ENCODE measurements at regions not wholly inside any gene's neighbourhood (a gene's known extent, or its start where the extent isn't known, plus 50 kb on each side); places are given as distances from the start of the nearest gene placed in this dataset.
A peak's percentile ranks its signal among the peaks of the same experiment; 100 is the strongest.

GRCh38 chr3:84825817-84826216, 133.0 kb upstream of the CADM2 start:
- no peaks in the 10 kb centered on the region for H3K27me3 ChIP-seq
- no peaks in the 10 kb centered on the region for H3K36me3 ChIP-seq
- H3K4me3 ChIP-seq (ENCODE audit: low read depth, low read length): no peak overlapping the region
- no peaks in the 10 kb centered on the region for H3K9me3 ChIP-seq
- DNase-seq: no peak
- TF ChIP-seq CTCF (IDR thresholded peaks at IDR 0.05; ENCODE audit: low read depth, low read length): peak; percentile 35; the same call in 1 of the 2 replicates
- no peaks in the 10 kb centered on the region for H3K4me1 ChIP-seq

- H3K36me3 ChIP-seq: no peaks in the 10 kb centered on the region
- no peak for TF ChIP-seq CTCF (IDR thresholded peaks at IDR 0.05; ENCODE audit: low read depth, low read length)
- no peak overlapping the region for H3K4me3 ChIP-seq (ENCODE audit: low read depth, low read length)
- H3K4me1 ChIP-seq: no peaks in the 10 kb centered on the region
- no peaks in the 10 kb centered on the region for H3K27me3 ChIP-seq
- H3K9me3 ChIP-seq: no peaks in the 10 kb centered on the region
- DNase-seq: no peak
Measured at GRCh38 chr3:84830476-84830875, 128.3 kb upstream of the CADM2 start.

- H3K36me3 ChIP-seq: no peaks in the 10 kb centered on the region
- no peaks in the 10 kb centered on the region for H3K4me1 ChIP-seq
- TF ChIP-seq CTCF (IDR thresholded peaks at IDR 0.05; ENCODE audit: low read depth, low read length): no peak
- H3K9me3 ChIP-seq: no peaks in the 10 kb centered on the region
- no peaks in the 10 kb centered on the region for H3K27me3 ChIP-seq
- no peak for DNase-seq
- no peak overlapping the region for H3K4me3 ChIP-seq (ENCODE audit: low read depth, low read length)
Measured at GRCh38 chr3:84835366-84835765, 123.4 kb upstream of the CADM2 start.

GRCh38 chr3:84836961-84837360, 121.8 kb upstream of the CADM2 start:
- no peaks in the 10 kb centered on the region for H3K27me3 ChIP-seq
- H3K9me3 ChIP-seq: no peaks in the 10 kb centered on the region
- H3K4me3 ChIP-seq (ENCODE audit: low read depth, low read length): no peak overlapping the region
- H3K4me1 ChIP-seq: no peaks in the 10 kb centered on the region
- no peak for TF ChIP-seq CTCF (IDR thresholded peaks at IDR 0.05; ENCODE audit: low read depth, low read length)
- DNase-seq: peak; percentile 69
- H3K36me3 ChIP-seq: no peaks in the 10 kb centered on the region

- Histone ChIP-seq H3K4me1 (no peaks in the 10 kb centered on the region), H3K9me3 (no peaks in the 10 kb centered on the region), H3K4me3 (ENCODE audit: low read depth, low read length) (no peak overlapping the region), H3K36me3 (no peaks in the 10 kb centered on the region), H3K27me3 (no peaks in the 10 kb centered on the region)
- DNase-seq: no peak
- TF ChIP-seq CTCF (IDR thresholded peaks at IDR 0.05; ENCODE audit: low read depth, low read length): no peak
Measured at GRCh38 chr3:84877092-84877491, 81.7 kb upstream of the CADM2 start.

- H3K36me3 ChIP-seq: no peaks in the 10 kb centered on the region
- no peak for DNase-seq
- no peaks in the 10 kb centered on the region for H3K27me3 ChIP-seq
- no peaks in the 10 kb centered on the region for H3K9me3 ChIP-seq
- no peak overlapping the region for H3K4me3 ChIP-seq (ENCODE audit: low read depth, low read length)
- no peaks in the 10 kb centered on the region for H3K4me1 ChIP-seq
- no peak for TF ChIP-seq CTCF (IDR thresholded peaks at IDR 0.05; ENCODE audit: low read depth, low read length)
Measured at GRCh38 chr3:84881288-84881687, 77.5 kb upstream of the CADM2 start.

Data from BE2C (cell line).